ENCODE measurements at regions not wholly inside any gene's neighbourhood (a gene's known extent, or its start where the extent isn't known, plus 50 kb on each side); places are given as distances from the start of the nearest gene placed in this dataset.

GRCh38 chr2:171225302-171225980 lies 64.7 kb upstream of the TLK1 start:
- no peak for DNase-seq

GRCh38 chr2:171217330-171217729 lies 56.6 kb upstream of the TLK1 start:
- no peak for DNase-seq

GRCh38 chr2:171216631-171217030 lies 55.9 kb upstream of the TLK1 start:
- DNase-seq = no peak

- DNase-seq = no peak
Observed at GRCh38 chr2:171214093-171214492, 53.4 kb upstream of the TLK1 start.

- DNase-seq = no peak
Observed at GRCh38 chr2:171210864-171211431, 50.3 kb upstream of the TLK1 start.
